Panc1 (cell line): ENCODE measurements at regions not wholly inside any gene's neighbourhood (a gene's known extent, or its start where the extent isn't known, plus 50 kb on each side); places are given as distances from the start of the nearest gene placed in this dataset.

Experiments used
- ATAC-seq: fragments of 200-7000 bp; cut with Tn5 transposase; 2 replicates; pipeline ENCODE4 v1.9.1; 2020; ENCODE audit warnings: mild to moderate bottlenecking, moderate library complexity
- BruUV-seq: library from RNA; stranded (reverse); fragments of 400-500 nt; replicated peaks from 2 replicates; lab custom pipeline; 2021; lab: Mats Ljungman, UMichigan
- CTCF ChIA-PET: fragments of 300-600 bp; sonication (Branson Sonifier 250); formaldehyde crosslinking; loops from one replicate; lab custom pipeline; 2022; ENCODE audit warnings: antibody characterized with exemption; lab: Charles Lee
- POLR2A ChIA-PET: fragments of 300-600 bp; sonication (Branson Sonifier 250); formaldehyde crosslinking; loops from one replicate; lab custom pipeline; 2022; ENCODE audit warnings: antibody characterized with exemption; lab: Charles Lee
- DNase-seq: peaks from one replicate; pipeline ENCODE4 v3.0.0-alpha.2; 2010; ENCODE audit warnings: low read depth, low spot score
- H3K27ac ChIP-seq: 2 replicates; pipeline ENCODE4 v1.5.1; 2011; ENCODE audit warnings: mild to moderate bottlenecking, low read length, inconsistent platforms
- H3K27me3 ChIP-seq: fragments of 200-500 bp; sonication (Bioruptor generic); 2 replicates; pipeline ENCODE4 v1.6.0; 2014; ENCODE audit warnings: low read length, inconsistent platforms; ENCODE audit not compliant: control insufficient read depth, insufficient read depth
- H3K36me3 ChIP-seq: fragments of 200-500 bp; sonication (Bioruptor generic); 2 replicates; pipeline ENCODE4 v1.5.1; 2014; ENCODE audit warnings: inconsistent platforms, mild to moderate bottlenecking, low read length, moderate library complexity; ENCODE audit not compliant: control insufficient read depth, insufficient read depth
- H3K4me1 ChIP-seq: 2 replicates; pipeline ENCODE4 v1.5.1; 2011; ENCODE audit warnings: inconsistent platforms, mild to moderate bottlenecking, low read length, moderate library complexity; ENCODE audit not compliant: control insufficient read depth, insufficient read depth
- H3K4me3 ChIP-seq, 2 experiments: 2 replicates each; pipeline ENCODE4 v1.5.1; 2011 to 2012; ENCODE audit warnings: low read depth in 2 of 2, low read length in 2 of 2, mild to moderate bottlenecking in 2 of 2, inconsistent platforms in 1 of 2, moderate library complexity in 1 of 2
- H3K9me3 ChIP-seq: fragments of 200-500 bp; sonication (Bioruptor generic); 2 replicates; pipeline ENCODE4 v1.5.1; 2014; ENCODE audit warnings: low read depth, mild to moderate bottlenecking, inconsistent platforms, low read length, moderate library complexity; ENCODE audit not compliant: control insufficient read depth, insufficient read depth
- POLR2AphosphoS5 ChIP-seq: IDR thresholded peaks from 2 replicates; pipeline ENCODE4 v1.6.1; 2012; ENCODE audit warnings: mild to moderate bottlenecking, low read depth, low read length, moderate library complexity
- SIN3A ChIP-seq: IDR thresholded peaks from 2 replicates; pipeline ENCODE4 v1.6.1; 2012; ENCODE audit warnings: low read depth, mild to moderate bottlenecking, low read length, moderate library complexity, borderline replicate concordance; ENCODE audit not compliant: insufficient read depth
- TCF7L2 ChIP-seq: IDR thresholded peaks from 2 replicates; pipeline ENCODE4 v1.6.1; 2011; ENCODE audit warnings: mild to moderate bottlenecking, low read depth, low read length, inconsistent platforms
- in situ Hi-C: cut with HindIII; loops from 2 replicates; pipeline ENCODE4 v1.10.0; 2016; ENCODE audit warnings: low sequenced_read_pairs, low pct_unique_long_range_greater_than_20kb
- intact Hi-C: fragments of 100-400 bp; cut with micrococcal nuclease; formaldehyde crosslinking; loops from one replicate; pipeline ENCODE4 v1.10.0; 2022; ENCODE audit not compliant: unreplicated experiment
- TF ChIP-seq, protein P1 (sequence below): fragments of 450-650 bp; IDR thresholded peaks from 2 replicates; pipeline ENCODE4 v1.5.1; 2017; ENCODE audit warnings: mild to moderate bottlenecking
- TF ChIP-seq, protein P2 (sequence below), 2 experiments: IDR thresholded peaks; 2 replicates each; pipeline ENCODE4 v1.6.1; 2011 to 2012; ENCODE audit warnings: low read depth in 2 of 2, control low read depth in 1 of 2, low read length in 1 of 2, mild to moderate bottlenecking in 1 of 2, moderate library complexity in 1 of 2; ENCODE audit not compliant: insufficient read depth in 1 of 2

DNA sequence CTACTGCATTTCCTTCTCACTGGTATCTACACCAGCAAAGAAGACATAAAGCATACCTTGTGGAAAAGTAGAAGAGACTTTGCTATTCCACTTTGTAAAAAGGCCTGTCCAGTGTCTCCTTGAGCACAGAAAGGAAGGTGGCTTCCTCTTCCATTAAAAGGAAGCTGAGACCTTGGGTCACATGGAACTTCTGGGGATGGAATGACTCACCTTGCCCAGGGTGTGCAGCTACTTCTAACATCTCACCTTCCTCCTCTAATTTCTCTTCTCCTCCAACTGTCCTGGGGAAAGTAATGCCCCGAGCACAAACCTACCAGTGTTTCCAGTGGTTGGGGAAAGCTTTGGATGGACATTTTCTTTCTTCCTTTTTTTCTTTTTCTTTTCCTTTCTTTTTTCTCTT, 848.8 kb upstream of the MAP3K7 start:
- Histone ChIP-seq H3K27me3 (no peaks in the 10 kb centered on the region), H3K9me3 (no peaks in the 10 kb centered on the region), H3K36me3 (no peaks in the 10 kb centered on the region), H3K4me3 (no peak overlapping the region), H3K4me1 (no peaks in the 10 kb centered on the region), H3K27ac (no peak overlapping the region)
- ChIA-PET CTCF (no interaction called here), POLR2A (interaction anchor here (0.6 kb wide), 1 partner anchor 94 kb away, joined by 5 read pairs; no protein-coding TSS in a partner anchor)
- intact Hi-C loops: no loop called here
- TF ChIP-seq SIN3A (no peak), TCF7L2 (no peak), POLR2AphosphoS5 (no peak)
- TF ChIP-seq, protein P1, sequence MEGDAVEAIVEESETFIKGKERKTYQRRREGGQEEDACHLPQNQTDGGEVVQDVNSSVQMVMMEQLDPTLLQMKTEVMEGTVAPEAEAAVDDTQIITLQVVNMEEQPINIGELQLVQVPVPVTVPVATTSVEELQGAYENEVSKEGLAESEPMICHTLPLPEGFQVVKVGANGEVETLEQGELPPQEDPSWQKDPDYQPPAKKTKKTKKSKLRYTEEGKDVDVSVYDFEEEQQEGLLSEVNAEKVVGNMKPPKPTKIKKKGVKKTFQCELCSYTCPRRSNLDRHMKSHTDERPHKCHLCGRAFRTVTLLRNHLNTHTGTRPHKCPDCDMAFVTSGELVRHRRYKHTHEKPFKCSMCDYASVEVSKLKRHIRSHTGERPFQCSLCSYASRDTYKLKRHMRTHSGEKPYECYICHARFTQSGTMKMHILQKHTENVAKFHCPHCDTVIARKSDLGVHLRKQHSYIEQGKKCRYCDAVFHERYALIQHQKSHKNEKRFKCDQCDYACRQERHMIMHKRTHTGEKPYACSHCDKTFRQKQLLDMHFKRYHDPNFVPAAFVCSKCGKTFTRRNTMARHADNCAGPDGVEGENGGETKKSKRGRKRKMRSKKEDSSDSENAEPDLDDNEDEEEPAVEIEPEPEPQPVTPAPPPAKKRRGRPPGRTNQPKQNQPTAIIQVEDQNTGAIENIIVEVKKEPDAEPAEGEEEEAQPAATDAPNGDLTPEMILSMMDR: no peak
- TF ChIP-seq, protein P2, sequence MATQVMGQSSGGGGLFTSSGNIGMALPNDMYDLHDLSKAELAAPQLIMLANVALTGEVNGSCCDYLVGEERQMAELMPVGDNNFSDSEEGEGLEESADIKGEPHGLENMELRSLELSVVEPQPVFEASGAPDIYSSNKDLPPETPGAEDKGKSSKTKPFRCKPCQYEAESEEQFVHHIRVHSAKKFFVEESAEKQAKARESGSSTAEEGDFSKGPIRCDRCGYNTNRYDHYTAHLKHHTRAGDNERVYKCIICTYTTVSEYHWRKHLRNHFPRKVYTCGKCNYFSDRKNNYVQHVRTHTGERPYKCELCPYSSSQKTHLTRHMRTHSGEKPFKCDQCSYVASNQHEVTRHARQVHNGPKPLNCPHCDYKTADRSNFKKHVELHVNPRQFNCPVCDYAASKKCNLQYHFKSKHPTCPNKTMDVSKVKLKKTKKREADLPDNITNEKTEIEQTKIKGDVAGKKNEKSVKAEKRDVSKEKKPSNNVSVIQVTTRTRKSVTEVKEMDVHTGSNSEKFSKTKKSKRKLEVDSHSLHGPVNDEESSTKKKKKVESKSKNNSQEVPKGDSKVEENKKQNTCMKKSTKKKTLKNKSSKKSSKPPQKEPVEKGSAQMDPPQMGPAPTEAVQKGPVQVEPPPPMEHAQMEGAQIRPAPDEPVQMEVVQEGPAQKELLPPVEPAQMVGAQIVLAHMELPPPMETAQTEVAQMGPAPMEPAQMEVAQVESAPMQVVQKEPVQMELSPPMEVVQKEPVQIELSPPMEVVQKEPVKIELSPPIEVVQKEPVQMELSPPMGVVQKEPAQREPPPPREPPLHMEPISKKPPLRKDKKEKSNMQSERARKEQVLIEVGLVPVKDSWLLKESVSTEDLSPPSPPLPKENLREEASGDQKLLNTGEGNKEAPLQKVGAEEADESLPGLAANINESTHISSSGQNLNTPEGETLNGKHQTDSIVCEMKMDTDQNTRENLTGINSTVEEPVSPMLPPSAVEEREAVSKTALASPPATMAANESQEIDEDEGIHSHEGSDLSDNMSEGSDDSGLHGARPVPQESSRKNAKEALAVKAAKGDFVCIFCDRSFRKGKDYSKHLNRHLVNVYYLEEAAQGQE (IDR thresholded peaks at IDR 0.05; ENCODE audit: insufficient read depth in 1 of 2, low read depth in 2 of 2, low read length in 1 of 2): no peak
- in situ Hi-C loops: no loop called here
- no peak for DNase-seq
- no peak for ATAC-seq
- no TSS peak for BruUV-seq

DNA sequence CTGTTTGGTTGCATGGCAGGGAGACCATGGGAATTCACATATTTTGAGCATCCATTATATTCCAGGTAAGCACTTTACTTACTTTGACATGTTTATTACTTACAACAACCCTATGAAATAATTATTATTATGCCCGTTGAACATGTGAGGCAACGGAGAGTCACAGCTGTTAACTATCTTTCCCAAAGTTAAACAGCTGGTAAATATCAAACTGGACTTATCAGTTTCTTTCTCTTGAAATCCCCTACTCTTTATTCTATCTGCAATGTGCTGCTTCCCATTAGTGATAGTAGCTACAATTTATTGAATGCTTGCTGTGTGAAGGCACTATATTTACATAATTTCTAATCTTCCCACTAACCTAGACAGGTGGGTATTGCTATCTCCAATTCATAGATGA, 847.7 kb upstream of the MAP3K7 start:
- in situ Hi-C loops (no loop called here), intact Hi-C loops (no loop called here)
- no TSS peak for BruUV-seq

More for the DNA sequence above, 847.7 kb upstream of the MAP3K7 start:
- ChIA-PET POLR2A (no interaction called here), CTCF (no interaction called here)
- Histone ChIP-seq H3K36me3 (no peaks in the 10 kb centered on the region), H3K4me1 (no peaks in the 10 kb centered on the region), H3K27ac (no peak overlapping the region), H3K4me3 (no peak overlapping the region), H3K9me3 (no peaks in the 10 kb centered on the region), H3K27me3 (no peaks in the 10 kb centered on the region)
- ATAC-seq (no peak), DNase-seq (no peak)
- TF ChIP-seq TCF7L2 (no peak), SIN3A (no peak), POLR2AphosphoS5 (no peak)
- TF ChIP-seq, protein P1: no peak
- TF ChIP-seq, protein P2 (IDR thresholded peaks at IDR 0.05; ENCODE audit: insufficient read depth in 1 of 2, low read depth in 2 of 2, low read length in 1 of 2): no peak
